ENCODE measurements at regions not wholly inside any gene's neighbourhood (a gene's known extent, or its start where the extent isn't known, plus 50 kb on each side); places are given as distances from the start of the nearest gene placed in this dataset.

DNA sequence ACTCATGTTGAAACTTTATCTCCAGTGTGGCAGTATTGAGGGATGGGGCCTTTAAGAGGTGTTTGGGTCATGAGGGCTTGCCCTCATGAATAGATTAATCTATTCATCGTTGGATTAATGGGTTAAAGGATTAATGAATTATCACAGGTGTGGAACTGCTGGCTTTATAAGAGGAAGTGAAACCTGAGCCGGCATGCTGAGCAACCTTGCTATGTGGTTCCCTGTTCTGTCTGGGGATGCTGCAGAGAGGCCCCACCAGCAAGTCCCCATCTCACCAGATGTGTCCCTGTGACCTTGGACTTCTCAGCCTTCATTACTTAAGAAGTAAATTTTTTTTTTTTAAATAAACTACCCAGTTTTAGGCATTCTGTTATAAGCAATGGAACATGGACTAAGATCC, 109.6 kb downstream of the DYRK2 start:
- TF ChIP-seq, protein P1, sequence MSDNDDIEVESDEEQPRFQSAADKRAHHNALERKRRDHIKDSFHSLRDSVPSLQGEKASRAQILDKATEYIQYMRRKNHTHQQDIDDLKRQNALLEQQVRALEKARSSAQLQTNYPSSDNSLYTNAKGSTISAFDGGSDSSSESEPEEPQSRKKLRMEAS (IDR thresholded peaks at IDR 0.05), result no peak
- TF ChIP-seq POLR2A (IDR thresholded peaks at IDR 0.05; ENCODE audit: low read length) (no peak), CTCF (IDR thresholded peaks at IDR 0.05) (no peak)

Measured in A549 (cell line).